CD14-positive monocyte (primary cell): ENCODE measurements at regions not wholly inside any gene's neighbourhood (a gene's known extent, or its start where the extent isn't known, plus 50 kb on each side); places are given as distances from the start of the nearest gene placed in this dataset.
A peak's percentile ranks its signal among the peaks of the same experiment; 100 is the strongest.

Experiments
- DNase-seq, 3 donors: peaks; one replicate each; pipeline ENCODE4 v3.0.0-alpha.2; 2011 to 2022
- H2AFZ ChIP-seq: 2 replicates; pipeline ENCODE4 v1.6.0; 2012; ENCODE audit warnings: mild to moderate bottlenecking, low read depth, low read length, inconsistent platforms; ENCODE audit not compliant: insufficient read depth, poor library complexity, severe bottlenecking
- H3K27ac ChIP-seq, 2 donors: 1 replicate in 1 of 2; 2 replicates in 1 of 2; pipeline ENCODE4 v1.5.1; 2012 to 2013; ENCODE audit warnings: low read length in 2 of 2, control low read depth in 1 of 2, inconsistent platforms in 1 of 2, low read depth in 1 of 2, mild to moderate bottlenecking in 1 of 2
- H3K27me3 ChIP-seq, 2 donors: one replicate each; pipeline versions ENCODE4 v1.6.0 to v1.6.1; 2011 to 2013; ENCODE audit warnings: low read length in 2 of 2; ENCODE audit not compliant: control insufficient read depth in 2 of 2, insufficient read depth in 2 of 2
- H3K36me3 ChIP-seq, 2 donors: replicated peaks in 1 of 2; 1 replicate in 1 of 2; 2 replicates in 1 of 2; pipeline versions ENCODE4 v1.5.1 to v1.6.1; 2012 to 2013; ENCODE audit warnings: low read length in 2 of 2, control low read depth in 1 of 2, inconsistent platforms in 1 of 2, mild to moderate bottlenecking in 1 of 2; ENCODE audit not compliant: insufficient read depth in 2 of 2, control insufficient read depth in 1 of 2
- H3K4me1 ChIP-seq, 2 donors: 1 replicate in 1 of 2; 2 replicates in 1 of 2; pipeline versions ENCODE4 v1.5.1 to v1.6.1; 2012 to 2013; ENCODE audit warnings: low read length in 2 of 2, control low read depth in 1 of 2, inconsistent platforms in 1 of 2, mild to moderate bottlenecking in 1 of 2, moderate library complexity in 1 of 2; ENCODE audit not compliant: insufficient read depth in 2 of 2, control insufficient read depth in 1 of 2
- H3K4me2 ChIP-seq: replicated peaks from 2 replicates; pipeline ENCODE3; 2012; ENCODE audit warnings: low read length, moderate library complexity, mild to moderate bottlenecking; ENCODE audit not compliant: poor library complexity, severe bottlenecking; ENCODE audit errors: extremely low read depth
- H3K4me3 ChIP-seq, 3 experiments: fragments of 200-600 bp in 1 of 3; sonication (generic) in 1 of 3; replicated peaks in 1 of 3; 1 replicate in 2 of 3; 2 replicates in 1 of 3; pipeline ENCODE4 v1.5.1; 2011 to 2013; ENCODE audit warnings: low read length in 3 of 3, mild to moderate bottlenecking in 3 of 3, control low read depth in 2 of 3, low read depth in 2 of 3, inconsistent platforms in 1 of 3, moderate library complexity in 1 of 3
- H3K79me2 ChIP-seq: 2 replicates; pipeline ENCODE4 v1.6.0; 2012; ENCODE audit warnings: mild to moderate bottlenecking, control low read depth, inconsistent platforms, low read length, moderate library complexity; ENCODE audit not compliant: insufficient read depth
- H3K9ac ChIP-seq: 2 replicates; pipeline ENCODE4 v1.6.0; 2017; ENCODE audit warnings: low read length, mild to moderate bottlenecking; ENCODE audit not compliant: insufficient read depth, poor library complexity, severe bottlenecking
- H3K9me3 ChIP-seq, 2 donors: replicated peaks in 1 of 2; 1 replicate in 1 of 2; 2 replicates in 1 of 2; pipeline versions ENCODE4 v1.5.1 to v1.6.1; 2012 to 2013; ENCODE audit warnings: low read length in 2 of 2, control low read depth in 1 of 2; ENCODE audit not compliant: control insufficient read depth in 1 of 2, insufficient read depth in 1 of 2
- H4K20me1 ChIP-seq: 2 replicates; pipeline ENCODE4 v1.6.0; 2012; ENCODE audit warnings: mild to moderate bottlenecking, low read length, control low read depth, moderate library complexity; ENCODE audit not compliant: insufficient read depth
- H3K27ac Mint-ChIP-seq, 7 donors: one replicate each; pipeline ENCODE4 v1.8.0; 2020; ENCODE audit warnings: mild to moderate bottlenecking in 7 of 7, mixed read lengths in 7 of 7, moderate library complexity in 6 of 7, inconsistent platforms in 2 of 7
- H3K27me3 Mint-ChIP-seq, 3 donors: one replicate each; pipeline ENCODE4 v1.8.0; 2021 to 2022; ENCODE audit warnings: low read depth in 3 of 3, mild to moderate bottlenecking in 3 of 3, mixed read lengths in 3 of 3, moderate library complexity in 3 of 3, inconsistent platforms in 1 of 3
- H3K36me3 Mint-ChIP-seq, 2 donors: one replicate each; pipeline ENCODE4 v1.8.0; 2020; ENCODE audit warnings: mixed read lengths in 2 of 2, inconsistent platforms in 1 of 2, mild to moderate bottlenecking in 1 of 2
- H3K4me1 Mint-ChIP-seq: one replicate; pipeline ENCODE4 v1.8.0; 2020; ENCODE audit warnings: mild to moderate bottlenecking, mixed read lengths
- H3K4me3 Mint-ChIP-seq, 2 donors: one replicate each; pipeline ENCODE4 v1.8.0; 2020; ENCODE audit warnings: mild to moderate bottlenecking in 2 of 2, mixed read lengths in 2 of 2, moderate library complexity in 1 of 2
- H3K9me3 Mint-ChIP-seq, 7 donors: one replicate each; pipeline ENCODE4 v1.8.0; 2020 to 2022; ENCODE audit warnings: mixed read lengths in 7 of 7, mild to moderate bottlenecking in 6 of 7, moderate library complexity in 6 of 7, inconsistent platforms in 2 of 7
- WGBS: methylation state at CpG from one replicate; pipeline ENCODE4 v1.1.5; 2013; ENCODE audit warnings: missing lambda C conversion rate; ENCODE audit not compliant: insufficient coverage; 5-methylcytosine and 5-hydroxymethylcytosine counted together
- intact Hi-C, 2 donors: fragments of 100-400 bp; cut with micrococcal nuclease; formaldehyde crosslinking; loops; one replicate each; pipeline versions ENCODE4 v1.15.0 to v1.15.1; 2023
- TF ChIP-seq, protein P1 (sequence below): fragments of 200-600 bp; IDR thresholded peaks from one replicate; pipeline ENCODE4 v1.8.0; 2022; ENCODE audit warnings: antibody characterized with exemption, mild to moderate bottlenecking

DNA sequence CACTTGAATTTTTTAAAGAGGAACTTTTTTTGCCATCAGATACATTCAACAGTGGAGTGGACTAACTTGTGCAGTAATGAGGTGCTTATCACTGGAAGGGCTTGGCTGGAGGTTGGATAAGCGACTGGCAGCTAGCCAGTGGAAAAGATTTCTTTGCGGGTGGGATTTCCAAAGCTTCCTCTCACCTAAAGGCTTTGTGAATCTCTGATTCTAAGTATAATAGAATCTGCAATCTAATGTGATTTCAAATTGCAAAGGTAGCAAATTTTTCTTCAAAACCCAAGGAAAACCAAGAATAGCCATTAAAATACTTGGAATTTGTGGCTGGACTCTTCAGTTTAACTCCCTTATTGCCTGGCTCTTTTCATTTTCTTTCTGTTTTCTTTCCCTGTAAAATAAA lies 460.4 kb upstream of the MARCKS start:
- H3K9ac ChIP-seq, result no peak overlapping the region
- WGBS, result no CpG with 5 or more reads among the region's 2 CpGs

GRCh38 chr6:113397236-113397635 lies 459.9 kb upstream of the MARCKS start:
- no peaks in the 10 kb centered on the region for H3K36me3 Mint-ChIP-seq
- TF ChIP-seq, protein P1, sequence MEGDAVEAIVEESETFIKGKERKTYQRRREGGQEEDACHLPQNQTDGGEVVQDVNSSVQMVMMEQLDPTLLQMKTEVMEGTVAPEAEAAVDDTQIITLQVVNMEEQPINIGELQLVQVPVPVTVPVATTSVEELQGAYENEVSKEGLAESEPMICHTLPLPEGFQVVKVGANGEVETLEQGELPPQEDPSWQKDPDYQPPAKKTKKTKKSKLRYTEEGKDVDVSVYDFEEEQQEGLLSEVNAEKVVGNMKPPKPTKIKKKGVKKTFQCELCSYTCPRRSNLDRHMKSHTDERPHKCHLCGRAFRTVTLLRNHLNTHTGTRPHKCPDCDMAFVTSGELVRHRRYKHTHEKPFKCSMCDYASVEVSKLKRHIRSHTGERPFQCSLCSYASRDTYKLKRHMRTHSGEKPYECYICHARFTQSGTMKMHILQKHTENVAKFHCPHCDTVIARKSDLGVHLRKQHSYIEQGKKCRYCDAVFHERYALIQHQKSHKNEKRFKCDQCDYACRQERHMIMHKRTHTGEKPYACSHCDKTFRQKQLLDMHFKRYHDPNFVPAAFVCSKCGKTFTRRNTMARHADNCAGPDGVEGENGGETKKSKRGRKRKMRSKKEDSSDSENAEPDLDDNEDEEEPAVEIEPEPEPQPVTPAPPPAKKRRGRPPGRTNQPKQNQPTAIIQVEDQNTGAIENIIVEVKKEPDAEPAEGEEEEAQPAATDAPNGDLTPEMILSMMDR, result no peak
- Histone ChIP-seq H2AFZ (no peak overlapping the region), H3K36me3 (no peaks in the 10 kb centered on the region), H3K4me1 (no peaks in the 10 kb centered on the region), H3K9me3 (no peaks in the 10 kb centered on the region), H3K27me3 (no peaks in the 10 kb centered on the region), H3K79me2 (no peaks in the 10 kb centered on the region), H3K9ac (no peak overlapping the region), H3K27ac (no peak overlapping the region), H3K4me3 (no peak overlapping the region), H4K20me1 (no peaks in the 10 kb centered on the region), H3K4me2 (no peak overlapping the region)
- H3K27me3 Mint-ChIP-seq, result peaks cover 0 to 2% (median 0%) of the 10 kb centered on the region in 3 donors
- intact Hi-C loops, result no loop called here
- H3K27ac Mint-ChIP-seq, result no peak overlapping the region
- H3K9me3 Mint-ChIP-seq, result peaks cover 0 to 4% (median 0%) of the 10 kb centered on the region in 7 donors
- no peak for DNase-seq
- 83% methylated on average over 2 of the region's 3 CpGs for WGBS
- peaks cover 2% of the 10 kb centered on the region for H3K4me1 Mint-ChIP-seq
- H3K4me3 Mint-ChIP-seq, result no peak overlapping the region

More for the DNA sequence above, 460.4 kb upstream of the MARCKS start:
- peak overlapping the region in 1 of 7 donors; percentile 33 for H3K27ac Mint-ChIP-seq
- peaks cover 0 to 2% (median 0%) of the 10 kb centered on the region in 3 donors for H3K27me3 Mint-ChIP-seq
- no peaks in the 10 kb centered on the region for H4K20me1 ChIP-seq
- no peaks in the 10 kb centered on the region for H3K36me3 Mint-ChIP-seq
- H3K36me3 ChIP-seq, result no peaks in the 10 kb centered on the region
- H3K4me3 ChIP-seq, result no peak overlapping the region
- intact Hi-C loops, result no loop called here
- H3K4me2 ChIP-seq, result no peak overlapping the region
- no peak overlapping the region for H2AFZ ChIP-seq
- no peak for DNase-seq
- TF ChIP-seq, protein P1, result no peak
- H3K4me3 Mint-ChIP-seq, result no peak overlapping the region
- H3K27ac ChIP-seq, result no peak overlapping the region
- no peaks in the 10 kb centered on the region for H3K27me3 ChIP-seq
- peaks cover 2% of the 10 kb centered on the region for H3K4me1 Mint-ChIP-seq
- peaks cover 0 to 4% (median 0%) of the 10 kb centered on the region in 7 donors for H3K9me3 Mint-ChIP-seq
- H3K4me1 ChIP-seq, result no peaks in the 10 kb centered on the region
- H3K79me2 ChIP-seq, result no peaks in the 10 kb centered on the region
- H3K9me3 ChIP-seq, result no peaks in the 10 kb centered on the region
